ENCODE measurements at regions not wholly inside any gene's neighbourhood (a gene's known extent, or its start where the extent isn't known, plus 50 kb on each side); places are given as distances from the start of the nearest gene placed in this dataset.

DNA sequence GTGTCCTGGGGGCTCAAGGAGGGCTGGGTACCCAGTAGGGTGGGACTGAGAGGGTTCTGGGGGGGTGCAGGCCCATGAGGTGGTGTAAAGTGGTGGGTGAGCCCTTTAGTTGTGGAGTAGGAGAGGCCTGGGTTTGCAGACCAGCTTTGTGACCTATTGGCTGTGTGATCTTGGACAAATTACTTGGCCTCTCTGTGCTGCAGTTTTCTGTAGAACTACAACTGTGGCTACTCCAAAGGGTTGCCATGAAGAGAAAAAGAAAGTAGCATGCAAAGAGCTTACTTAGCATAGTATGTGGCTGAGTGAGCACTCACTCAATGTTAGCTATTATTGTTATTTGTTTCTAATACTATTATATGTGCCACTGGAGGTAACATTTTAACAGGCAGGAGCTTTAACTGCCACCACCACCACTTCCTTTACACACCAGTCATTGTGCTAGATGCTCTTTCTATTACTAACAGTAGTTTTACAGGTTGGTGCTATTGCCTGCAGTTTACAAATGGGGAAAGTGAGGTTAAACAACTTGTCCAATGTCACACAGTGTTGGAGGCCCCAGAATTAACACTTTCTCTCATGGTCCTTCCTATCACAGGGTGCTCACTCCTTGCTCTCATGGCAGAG lies 286.8 kb downstream of the DHX35 start:
- TF ChIP-seq, protein P1, sequence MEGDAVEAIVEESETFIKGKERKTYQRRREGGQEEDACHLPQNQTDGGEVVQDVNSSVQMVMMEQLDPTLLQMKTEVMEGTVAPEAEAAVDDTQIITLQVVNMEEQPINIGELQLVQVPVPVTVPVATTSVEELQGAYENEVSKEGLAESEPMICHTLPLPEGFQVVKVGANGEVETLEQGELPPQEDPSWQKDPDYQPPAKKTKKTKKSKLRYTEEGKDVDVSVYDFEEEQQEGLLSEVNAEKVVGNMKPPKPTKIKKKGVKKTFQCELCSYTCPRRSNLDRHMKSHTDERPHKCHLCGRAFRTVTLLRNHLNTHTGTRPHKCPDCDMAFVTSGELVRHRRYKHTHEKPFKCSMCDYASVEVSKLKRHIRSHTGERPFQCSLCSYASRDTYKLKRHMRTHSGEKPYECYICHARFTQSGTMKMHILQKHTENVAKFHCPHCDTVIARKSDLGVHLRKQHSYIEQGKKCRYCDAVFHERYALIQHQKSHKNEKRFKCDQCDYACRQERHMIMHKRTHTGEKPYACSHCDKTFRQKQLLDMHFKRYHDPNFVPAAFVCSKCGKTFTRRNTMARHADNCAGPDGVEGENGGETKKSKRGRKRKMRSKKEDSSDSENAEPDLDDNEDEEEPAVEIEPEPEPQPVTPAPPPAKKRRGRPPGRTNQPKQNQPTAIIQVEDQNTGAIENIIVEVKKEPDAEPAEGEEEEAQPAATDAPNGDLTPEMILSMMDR (IDR thresholded peaks at IDR 0.05), result no peak
- no peak overlapping the region for H3K4me3 Mint-ChIP-seq
- POLR2A ChIA-PET, result interaction anchor here (0.5 kb wide), 1 partner anchor 1369 kb away, joined by 3 read pairs; no protein-coding TSS in a partner anchor
- peaks cover 14% of the 10 kb centered on the region for H3K4me1 Mint-ChIP-seq (ENCODE audit: low read depth)
- CTCF ChIA-PET, result no interaction called here
- no peaks in the 10 kb centered on the region for H3K27me3 Mint-ChIP-seq
- DNase-seq, result no peak
- H3K36me3 Mint-ChIP-seq (ENCODE audit: low read depth), result no peaks in the 10 kb centered on the region
- no peak overlapping the region for H3K27ac Mint-ChIP-seq
- no peak for ATAC-seq
- no peaks in the 10 kb centered on the region for H3K9me3 Mint-ChIP-seq
- intact Hi-C loops (cut with micrococcal nuclease), result no loop called here

DNA sequence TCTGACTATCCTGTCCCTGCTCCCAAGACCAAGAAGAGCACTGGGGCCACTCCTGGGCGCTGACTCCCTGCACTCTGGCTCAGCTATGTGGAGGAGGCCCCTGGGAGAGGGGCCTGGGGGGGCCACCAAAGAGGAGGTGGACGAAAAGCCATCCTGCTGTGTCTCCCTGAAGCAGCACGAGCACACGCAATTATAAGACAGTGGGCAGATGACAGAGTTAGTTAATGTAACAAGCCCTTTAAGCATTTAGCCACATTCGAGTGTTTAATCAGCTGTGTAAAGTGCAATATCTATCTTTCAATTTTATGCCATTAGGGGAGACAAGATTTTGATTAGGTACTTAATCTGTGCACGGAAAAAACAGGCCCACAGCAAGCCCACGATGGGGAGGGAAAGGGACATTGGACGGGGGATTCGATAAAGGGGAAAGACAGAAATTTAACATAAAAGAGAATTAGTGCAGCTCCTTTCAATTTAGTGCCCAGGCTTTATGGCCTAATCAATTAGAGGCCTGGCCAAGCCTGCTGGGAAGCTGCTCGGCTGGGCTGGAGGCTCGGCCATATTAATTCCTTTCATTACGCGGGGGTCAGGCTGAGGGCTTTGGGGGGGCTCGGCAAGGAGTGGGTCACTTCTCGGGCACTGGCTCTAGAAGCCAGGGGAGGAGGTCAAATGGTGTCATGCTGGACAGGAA lies 286.2 kb downstream of the DHX35 start:
- Mint-ChIP-seq H3K36me3 (ENCODE audit: low read depth) (no peaks in the 10 kb centered on the region), H3K9me3 (no peaks in the 10 kb centered on the region), H3K27me3 (no peaks in the 10 kb centered on the region), H3K27ac (no peak overlapping the region), H3K4me1 (ENCODE audit: low read depth) (peaks cover 14% of the 10 kb centered on the region), H3K4me3 (no peak overlapping the region)
- intact Hi-C loops (cut with micrococcal nuclease), result no loop called here
- CTCF ChIA-PET, result interaction anchor here (2.8 kb wide), 1 partner anchor 16 kb away, joined by 12 read pairs; no protein-coding TSS in a partner anchor
- POLR2A ChIA-PET, result interaction anchor here (0.5 kb wide), 1 partner anchor 1370 kb away, joined by 3 read pairs; no protein-coding TSS in a partner anchor
- ATAC-seq, result no peak
- no peak for DNase-seq
- TF ChIP-seq, protein P1 (IDR thresholded peaks at IDR 0.05), result no peak

DNA sequence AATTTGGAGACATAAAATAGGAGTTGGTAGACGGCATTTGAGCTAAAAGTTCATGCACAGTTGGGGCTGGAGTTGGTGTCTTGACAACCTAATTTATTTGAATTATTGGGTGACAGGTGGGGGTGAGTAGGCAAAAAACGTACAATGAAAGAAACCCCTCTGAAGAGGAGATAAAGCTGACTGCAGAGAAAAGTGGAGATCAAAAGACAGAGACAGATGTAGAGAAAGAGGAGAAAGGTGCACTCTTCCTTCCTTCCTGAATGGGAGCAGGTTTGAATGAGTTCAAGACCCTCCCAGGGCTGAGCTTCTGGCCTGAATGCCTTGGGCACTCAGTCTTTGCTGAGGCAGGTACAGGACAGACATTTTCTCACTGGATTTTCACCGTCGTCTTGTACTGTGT lies 284.3 kb downstream of the DHX35 start:
- TF ChIP-seq, protein P1 (IDR thresholded peaks at IDR 0.05), result no peak
- H3K36me3 Mint-ChIP-seq (ENCODE audit: low read depth), result no peaks in the 10 kb centered on the region
- CTCF ChIA-PET, result interaction anchor here (2.0 to 2.8 kb wide), 2 partner anchors 18 to 23 kb away, joined by 7 to 12 read pairs; no protein-coding TSS in a partner anchor
- H3K27me3 Mint-ChIP-seq, result no peaks in the 10 kb centered on the region
- DNase-seq (no peak), ATAC-seq (no peak)
- no peak overlapping the region for H3K4me3 Mint-ChIP-seq
- POLR2A ChIA-PET, result no interaction called here
- intact Hi-C loops (cut with micrococcal nuclease), result no loop called here
- H3K9me3 Mint-ChIP-seq, result no peaks in the 10 kb centered on the region
- H3K4me1 Mint-ChIP-seq (ENCODE audit: low read depth), result peaks cover 14% of the 10 kb centered on the region
- H3K27ac Mint-ChIP-seq, result no peak overlapping the region

DNA sequence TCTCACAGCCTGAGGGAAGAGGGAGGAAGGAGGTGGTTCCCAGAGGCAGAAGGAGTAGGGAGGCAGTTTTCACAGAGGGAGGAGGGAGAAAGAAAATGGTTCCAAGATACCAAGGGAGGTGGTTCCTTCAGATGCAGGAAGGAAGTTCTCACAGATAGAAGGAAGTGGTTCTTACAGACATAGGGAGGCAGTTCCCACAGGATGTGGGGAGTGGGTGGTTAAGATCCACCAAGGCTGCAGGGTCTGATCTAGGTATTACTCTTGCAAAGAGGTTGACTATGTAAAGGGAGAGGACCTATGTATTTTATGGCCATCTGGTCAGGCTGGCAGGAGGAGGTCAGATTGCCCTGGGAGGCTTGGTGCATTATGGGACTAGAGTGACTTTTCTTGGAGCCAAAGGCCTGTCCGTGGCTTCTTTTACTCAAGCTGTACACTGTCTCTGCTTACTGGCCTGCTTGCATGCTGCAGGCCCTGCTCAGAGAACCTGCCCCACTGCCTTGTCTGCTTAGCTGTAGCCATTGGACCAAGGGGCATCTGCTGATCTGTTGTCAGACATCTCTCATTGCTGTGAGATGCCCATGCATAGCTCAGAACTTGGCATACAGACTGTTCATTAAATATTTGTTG lies 283.7 kb downstream of the DHX35 start:
- Mint-ChIP-seq H3K9me3 (no peaks in the 10 kb centered on the region), H3K27me3 (no peaks in the 10 kb centered on the region), H3K4me3 (no peak overlapping the region), H3K36me3 (ENCODE audit: low read depth) (no peaks in the 10 kb centered on the region), H3K4me1 (ENCODE audit: low read depth) (peaks cover 14% of the 10 kb centered on the region), H3K27ac (no peak overlapping the region)
- ChIA-PET CTCF (interaction anchor here (2.0 to 2.8 kb wide), 2 partner anchors 19 to 23 kb away, joined by 7 to 12 read pairs; no protein-coding TSS in a partner anchor), POLR2A (no interaction called here)
- intact Hi-C loops (cut with micrococcal nuclease), result no loop called here
- no peak for ATAC-seq
- TF ChIP-seq, protein P1 (IDR thresholded peaks at IDR 0.05), result no peak
- DNase-seq, result no peak

DNA sequence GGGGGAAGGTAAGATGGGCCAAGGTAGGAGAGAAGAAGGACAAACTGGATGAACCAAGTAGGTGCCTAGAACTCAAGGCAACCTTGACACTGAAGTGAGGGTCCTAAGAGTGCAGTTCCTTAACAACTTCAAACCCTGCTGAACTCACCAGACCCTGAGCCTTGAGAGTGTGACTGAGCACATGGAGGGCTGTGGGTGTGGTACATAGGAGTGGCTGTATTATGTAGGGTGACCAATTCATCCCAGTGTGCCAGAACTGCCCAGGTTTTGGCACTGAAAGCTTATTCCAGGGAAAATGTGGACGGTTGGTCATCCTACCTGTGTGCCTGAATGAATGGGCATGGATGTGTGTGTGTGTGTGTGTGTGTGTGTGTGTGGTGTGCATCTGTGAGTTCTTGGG lies 281.8 kb downstream of the DHX35 start:
- DNase-seq (no peak), ATAC-seq (no peak)
- ChIA-PET CTCF (interaction anchor here (1.4 kb wide), 1 partner anchor 21 kb away, joined by 3 read pairs; no protein-coding TSS in a partner anchor), POLR2A (no interaction called here)
- Mint-ChIP-seq H3K36me3 (ENCODE audit: low read depth) (no peaks in the 10 kb centered on the region), H3K9me3 (no peaks in the 10 kb centered on the region), H3K27ac (no peak overlapping the region), H3K4me1 (ENCODE audit: low read depth) (peaks cover 14% of the 10 kb centered on the region), H3K27me3 (no peaks in the 10 kb centered on the region), H3K4me3 (no peak overlapping the region)
- intact Hi-C loops (cut with micrococcal nuclease), result no loop called here
- TF ChIP-seq, protein P1 (IDR thresholded peaks at IDR 0.05), result no peak

Data from activated CD8-positive, alpha-beta T cell treated with anti-CD3 and anti-CD28 coated beads for 36 hours (primary cell).